Stomach (tissue), 4 donors: ENCODE measurements at regions not wholly inside any gene's neighbourhood (a gene's known extent, or its start where the extent isn't known, plus 50 kb on each side); places are given as distances from the start of the nearest gene placed in this dataset.

Experiments used
- POLR2A ChIP-seq, 4 donors: fragments of 450-650 bp; IDR thresholded peaks; one replicate each; pipeline ENCODE4 v1.6.1; 2016; ENCODE audit warnings: antibody characterized with exemption in 4 of 4, control low read depth in 2 of 4, mild to moderate bottlenecking in 1 of 4, moderate library complexity in 1 of 4
- POLR2AphosphoS5 ChIP-seq, 3 donors: sonication (generic); formaldehyde crosslinking; IDR thresholded peaks; one replicate each; pipeline ENCODE4 v1.6.1; 2016; ENCODE audit warnings: antibody characterized with exemption in 3 of 3
- TF ChIP-seq, protein P1 (sequence below), 7 experiments: fragments of 450-650 bp in 4 of 7; fragments of 200-600 bp in 3 of 7; sonication (generic) in 3 of 7; IDR thresholded peaks; one replicate each; pipeline ENCODE4 v1.5.1; 2016 to 2019; ENCODE audit warnings: antibody characterized with exemption in 7 of 7, control low read depth in 2 of 7, mild to moderate bottlenecking in 1 of 7

DNA sequence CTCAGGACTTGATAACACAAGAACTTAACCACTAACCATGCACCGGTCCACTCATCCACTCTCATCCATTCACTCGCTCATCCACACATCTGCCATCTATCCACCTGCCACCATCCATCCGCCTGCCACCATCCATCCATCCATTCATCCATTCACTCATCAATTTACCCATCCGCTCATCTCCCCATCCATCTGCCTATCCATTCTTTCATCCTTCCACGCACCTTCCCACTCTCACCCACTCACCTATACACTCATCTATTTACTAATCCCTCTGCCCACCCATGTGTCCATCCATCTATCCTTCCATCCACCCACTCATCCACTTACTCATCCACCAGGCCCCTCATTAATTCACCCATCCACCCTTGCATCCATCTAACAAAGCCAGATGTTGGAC lies 131.0 kb downstream of the MRM1 start:
- TF ChIP-seq, protein P1, sequence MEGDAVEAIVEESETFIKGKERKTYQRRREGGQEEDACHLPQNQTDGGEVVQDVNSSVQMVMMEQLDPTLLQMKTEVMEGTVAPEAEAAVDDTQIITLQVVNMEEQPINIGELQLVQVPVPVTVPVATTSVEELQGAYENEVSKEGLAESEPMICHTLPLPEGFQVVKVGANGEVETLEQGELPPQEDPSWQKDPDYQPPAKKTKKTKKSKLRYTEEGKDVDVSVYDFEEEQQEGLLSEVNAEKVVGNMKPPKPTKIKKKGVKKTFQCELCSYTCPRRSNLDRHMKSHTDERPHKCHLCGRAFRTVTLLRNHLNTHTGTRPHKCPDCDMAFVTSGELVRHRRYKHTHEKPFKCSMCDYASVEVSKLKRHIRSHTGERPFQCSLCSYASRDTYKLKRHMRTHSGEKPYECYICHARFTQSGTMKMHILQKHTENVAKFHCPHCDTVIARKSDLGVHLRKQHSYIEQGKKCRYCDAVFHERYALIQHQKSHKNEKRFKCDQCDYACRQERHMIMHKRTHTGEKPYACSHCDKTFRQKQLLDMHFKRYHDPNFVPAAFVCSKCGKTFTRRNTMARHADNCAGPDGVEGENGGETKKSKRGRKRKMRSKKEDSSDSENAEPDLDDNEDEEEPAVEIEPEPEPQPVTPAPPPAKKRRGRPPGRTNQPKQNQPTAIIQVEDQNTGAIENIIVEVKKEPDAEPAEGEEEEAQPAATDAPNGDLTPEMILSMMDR (IDR thresholded peaks at IDR 0.05) = no peak
- TF ChIP-seq POLR2AphosphoS5 (IDR thresholded peaks at IDR 0.05) (no peak), POLR2A (IDR thresholded peaks at IDR 0.05) (no peak)
